Limb (tissue), 2 donors: ENCODE measurements at regions not wholly inside any gene's neighbourhood (a gene's known extent, or its start where the extent isn't known, plus 50 kb on each side); places are given as distances from the start of the nearest gene placed in this dataset.

Experiments used
- DNase-seq, 2 donors: peaks; one replicate each; pipeline ENCODE4 v3.0.0-alpha.2; 2016; ENCODE audit errors: extremely low spot score in 2 of 2

GRCh38 chr1:5660141-5660935 lies 331.9 kb downstream of the NPHP4 start:
- DNase-seq, result peak in 1 of 2 donors; percentile 7

- no peak for DNase-seq
Observed at GRCh38 chr1:5659606-5660005, 332.6 kb downstream of the NPHP4 start.

DNA sequence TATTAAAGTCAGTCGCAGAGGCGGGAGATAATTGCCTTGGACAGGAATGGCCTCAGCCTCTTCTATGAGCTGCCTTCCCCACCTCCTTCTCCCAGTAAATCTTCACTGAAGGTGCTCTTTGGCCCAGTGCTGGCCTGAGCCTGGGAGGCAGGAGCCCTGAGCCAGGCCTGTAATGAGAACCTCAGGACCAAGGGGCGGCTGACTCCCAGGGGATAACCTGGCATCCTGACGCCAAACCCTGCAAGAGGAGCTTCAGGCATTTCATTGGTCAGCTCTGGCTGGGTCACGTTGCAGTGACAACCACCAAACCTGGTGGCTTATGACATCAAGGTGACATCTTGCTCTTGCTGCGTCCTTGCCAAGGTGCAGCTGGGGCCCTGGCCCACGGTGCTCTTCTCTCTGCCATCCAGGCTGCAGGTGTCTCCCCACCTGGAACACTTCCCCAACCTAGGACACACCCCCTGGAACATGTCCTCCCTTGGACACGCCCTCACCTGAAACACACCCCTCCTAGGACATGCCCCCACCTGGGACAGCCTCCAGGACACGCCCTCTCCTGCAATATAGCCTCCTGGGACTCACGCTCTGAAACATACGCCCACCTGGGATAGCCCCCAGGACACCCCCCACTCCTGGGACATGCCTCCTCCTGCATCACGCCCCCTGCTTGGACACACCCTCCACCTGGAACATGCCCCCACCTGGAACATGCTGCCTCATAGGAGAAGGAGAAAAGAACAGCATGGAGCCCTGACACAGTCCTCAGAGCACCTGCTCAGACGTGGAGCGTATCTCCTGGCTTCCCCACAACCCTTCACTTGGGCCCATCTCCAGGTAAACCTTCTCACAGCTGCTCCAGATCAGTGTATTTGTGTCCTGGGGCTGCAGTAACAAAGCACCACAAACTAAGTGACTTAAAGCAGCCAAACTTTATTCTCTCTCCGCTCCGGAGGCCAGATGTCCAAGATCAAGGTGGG lies 333.6 kb downstream of the NPHP4 start:
- DNase-seq, result no peak

DNA sequence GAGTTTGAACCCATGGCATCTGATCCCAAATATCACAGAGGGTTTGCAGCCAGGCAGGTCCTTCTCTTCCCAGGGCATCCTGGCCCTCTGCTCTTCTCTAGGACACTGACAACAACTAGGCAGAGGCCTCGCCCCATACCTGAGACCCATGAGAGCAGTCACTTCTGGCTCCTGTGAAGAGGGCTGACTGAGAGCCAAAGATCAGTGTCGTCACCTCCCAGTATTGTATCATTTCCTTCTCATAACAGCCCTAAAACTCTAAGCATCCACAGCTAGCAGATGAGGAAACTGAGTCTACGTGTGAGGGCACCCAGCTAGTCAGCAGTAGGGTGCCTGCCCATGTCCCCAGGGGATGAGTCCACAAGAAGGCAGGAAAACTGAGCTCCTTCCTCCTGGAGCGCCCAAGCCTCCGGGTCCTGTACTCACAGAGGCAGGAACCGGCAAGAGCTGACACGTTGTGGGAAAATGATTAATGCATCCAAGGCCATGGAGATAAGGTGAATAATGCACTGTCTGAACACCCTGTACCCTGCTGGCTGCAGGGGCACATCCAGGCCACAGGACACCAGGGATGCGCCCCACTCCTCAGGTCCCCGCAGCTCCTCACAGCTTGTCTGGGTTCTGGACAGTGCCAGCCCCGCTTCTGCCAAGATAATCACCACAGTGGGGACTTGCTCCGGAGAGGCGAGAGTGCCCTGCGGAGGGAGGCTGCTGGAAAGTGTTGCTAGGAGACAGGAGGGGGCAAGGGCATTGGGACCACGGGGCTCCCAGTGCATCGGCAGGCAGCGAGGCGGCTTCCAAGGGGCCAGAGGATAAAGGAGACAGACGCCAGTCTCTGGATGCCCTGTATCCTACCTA lies 340.0 kb downstream of the NPHP4 start:
- no peak for DNase-seq

DNA sequence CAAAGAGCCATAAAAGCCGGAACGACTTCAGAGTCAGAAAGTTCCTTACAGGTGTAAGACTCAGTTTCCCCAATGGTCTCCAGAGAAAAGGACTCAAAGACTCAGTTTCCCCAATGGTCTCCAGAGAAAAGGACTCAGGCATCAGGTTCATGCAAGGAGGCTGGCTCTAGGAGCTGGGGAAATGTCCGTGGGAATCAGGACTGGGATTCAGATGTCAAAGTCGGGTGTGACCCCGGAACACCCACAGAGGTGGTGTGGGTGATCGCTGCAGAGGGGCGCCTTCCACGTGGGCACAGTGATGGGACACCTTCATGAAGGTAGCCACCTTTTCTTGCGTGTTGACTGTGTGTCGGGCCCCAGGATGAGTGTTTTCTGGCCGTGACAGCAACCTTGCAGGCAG lies 340.8 kb downstream of the NPHP4 start:
- DNase-seq, result no peak

DNA sequence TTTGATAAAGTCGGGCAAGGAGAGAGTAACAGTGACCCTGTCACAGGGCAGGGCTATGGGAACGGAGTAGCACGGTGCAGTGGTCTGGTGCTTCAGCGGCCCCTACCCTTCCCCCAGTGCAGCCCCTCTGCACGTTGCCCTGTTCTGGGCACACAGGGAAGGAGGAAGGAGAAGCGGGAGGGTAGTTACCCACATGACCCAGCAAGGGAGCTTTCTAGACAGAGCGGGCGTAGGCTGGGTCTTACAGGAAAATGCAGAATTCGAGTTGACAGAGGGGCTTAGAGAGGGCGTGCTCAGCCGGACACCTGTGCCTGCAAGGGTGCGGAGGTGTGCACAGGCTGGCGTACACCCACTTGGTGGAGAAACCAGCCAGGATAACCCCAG lies 341.2 kb downstream of the NPHP4 start:
- DNase-seq, result no peak

DNA sequence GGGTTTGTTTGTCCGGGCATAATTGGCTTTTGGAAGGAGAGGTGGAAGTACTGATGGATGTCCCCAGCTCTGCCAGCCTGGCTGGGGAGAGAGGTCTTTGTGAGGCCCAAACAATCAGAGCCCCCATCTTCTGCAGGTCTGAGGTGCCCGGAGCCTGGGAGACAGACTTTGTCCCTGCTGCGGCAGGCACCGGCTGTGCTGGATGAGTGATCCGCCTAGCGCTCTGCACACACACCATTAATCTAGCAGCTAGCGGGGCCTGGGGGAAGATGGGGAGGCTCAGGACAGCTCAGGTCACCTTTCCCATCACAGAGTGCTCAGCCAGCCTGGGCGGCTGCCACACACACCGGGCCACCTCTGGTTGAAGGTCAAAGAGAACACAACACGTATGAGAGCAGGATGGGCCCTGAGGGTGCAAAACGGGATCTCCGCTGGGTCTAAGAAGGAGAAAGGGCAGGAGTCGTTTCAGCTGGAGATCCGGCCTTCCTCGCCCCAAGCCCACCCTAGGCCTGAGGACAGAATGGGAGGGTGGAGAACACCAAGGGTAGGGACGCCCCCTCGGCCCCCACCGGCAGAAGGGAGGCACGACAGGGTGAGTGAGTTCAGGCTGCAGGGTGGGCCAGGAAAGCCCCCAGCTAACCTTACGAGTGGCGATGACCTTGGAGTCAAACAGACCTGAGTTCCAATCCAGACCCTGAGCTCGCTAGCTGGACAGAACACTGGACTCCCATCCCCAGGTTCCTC lies 341.8 kb downstream of the NPHP4 start:
- no peak for DNase-seq

DNA sequence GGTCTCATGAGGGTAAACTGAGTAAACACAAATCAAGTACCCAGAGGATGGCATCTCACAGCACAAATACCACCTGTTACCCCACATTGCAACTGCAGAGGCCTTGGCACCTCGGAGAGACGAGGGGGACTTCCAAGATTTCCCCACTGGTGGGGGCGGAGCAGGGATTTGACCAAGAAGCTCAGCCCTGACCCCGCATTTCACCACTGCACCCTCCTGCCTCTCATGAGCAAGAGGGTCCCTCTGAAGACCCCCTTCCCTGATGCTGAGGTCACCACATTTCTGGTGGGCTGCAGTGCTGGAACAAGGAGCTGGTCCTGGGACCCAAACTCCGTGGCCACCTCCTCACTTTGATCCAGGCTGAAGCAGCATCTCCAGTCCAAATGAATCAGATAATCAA lies 342.4 kb downstream of the NPHP4 start:
- DNase-seq, result no peak

DNA sequence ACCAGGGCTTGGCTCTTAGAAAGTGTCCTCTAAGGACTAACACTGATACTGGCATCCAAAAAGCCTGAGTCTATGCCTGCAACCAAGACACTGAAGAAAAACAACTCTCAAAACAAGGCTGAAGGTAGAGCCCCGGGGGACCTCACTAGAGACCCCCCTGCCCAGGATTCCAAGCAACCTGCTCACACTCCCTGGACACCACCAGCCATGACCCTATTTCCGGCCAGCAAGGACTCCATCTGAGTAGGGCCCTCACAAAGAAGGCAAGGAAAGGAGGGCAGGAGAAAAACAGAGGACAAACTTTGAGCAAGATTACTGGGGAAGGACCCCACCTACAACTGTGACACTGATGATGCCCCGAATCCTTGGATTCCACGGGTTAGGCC lies 343.1 kb downstream of the NPHP4 start:
- no peak for DNase-seq

- DNase-seq, result no peak
Observed at GRCh38 chr1:5648410-5649165, 343.6 kb downstream of the NPHP4 start.

DNA sequence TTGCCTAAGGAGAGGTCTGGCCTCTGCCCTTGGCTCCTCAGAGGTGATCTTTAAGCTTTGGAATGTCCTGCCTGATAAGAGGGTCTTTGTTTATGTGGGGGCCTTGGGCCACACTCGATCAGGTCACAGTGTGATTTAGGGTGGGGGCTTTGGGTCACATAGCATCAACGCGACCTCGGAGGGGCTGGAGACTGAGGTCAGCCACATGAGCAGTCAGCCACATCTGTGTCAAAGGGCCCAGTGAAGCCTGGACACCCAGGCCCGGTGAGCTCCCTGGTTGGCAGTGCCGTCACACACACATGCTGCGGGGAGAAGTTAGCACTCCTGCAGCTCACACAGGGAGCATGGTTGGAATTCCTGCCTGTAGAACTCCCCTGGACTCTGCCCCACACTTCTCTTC lies 345.0 kb downstream of the NPHP4 start:
- DNase-seq, result no peak

DNA sequence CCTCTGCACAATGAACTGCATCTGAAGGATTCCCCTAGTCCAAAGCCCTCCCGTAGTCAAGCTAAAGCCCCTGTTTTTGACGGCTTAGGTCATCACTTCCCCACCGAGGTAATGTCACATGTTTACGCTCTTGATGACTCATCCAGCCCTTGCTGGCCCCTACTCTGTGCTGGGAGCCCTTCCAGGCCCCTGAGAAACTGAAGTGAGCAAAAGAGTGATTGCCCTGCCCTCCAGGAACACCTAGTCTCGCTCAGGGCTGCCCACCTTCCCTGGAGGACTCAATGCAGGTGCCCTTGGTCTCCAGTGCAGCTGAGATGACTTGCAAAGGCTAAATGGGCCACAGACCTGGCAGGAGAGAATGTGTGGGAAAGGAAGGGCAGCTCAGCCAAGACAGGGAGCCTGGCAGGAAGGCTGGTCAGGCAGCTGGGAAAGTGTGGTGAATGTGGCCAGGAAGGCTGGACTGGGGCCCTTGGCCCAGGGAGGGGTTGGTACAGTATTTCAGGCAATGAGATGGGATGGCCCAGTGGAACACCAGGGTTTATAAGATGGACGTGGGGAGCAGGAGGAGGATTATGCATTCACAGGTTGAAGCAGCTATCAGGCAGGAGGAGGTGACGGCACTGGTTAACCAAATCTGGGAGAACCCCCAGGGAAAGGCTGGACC lies 345.6 kb downstream of the NPHP4 start:
- DNase-seq, result no peak

GRCh38 chr1:5645929-5646328 lies 346.3 kb downstream of the NPHP4 start:
- no peak for DNase-seq

DNA sequence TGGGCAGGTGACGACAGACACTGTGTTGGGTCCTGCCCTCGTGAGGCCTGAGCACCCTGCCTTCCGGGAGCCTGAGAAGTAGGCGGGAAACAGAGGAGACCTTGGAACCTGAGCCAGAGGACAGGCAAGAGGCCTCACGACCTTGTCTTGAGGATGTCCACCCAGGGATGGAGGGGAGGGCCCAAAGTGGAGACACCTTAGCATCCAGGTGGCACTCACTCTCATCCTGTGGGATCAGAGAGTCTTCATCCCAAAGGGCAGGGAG lies 347.2 kb downstream of the NPHP4 start:
- no peak for DNase-seq

- DNase-seq, result peak in 1 of 2 donors; percentile 6
Observed at GRCh38 chr1:5644281-5645134, 347.7 kb downstream of the NPHP4 start.

DNA sequence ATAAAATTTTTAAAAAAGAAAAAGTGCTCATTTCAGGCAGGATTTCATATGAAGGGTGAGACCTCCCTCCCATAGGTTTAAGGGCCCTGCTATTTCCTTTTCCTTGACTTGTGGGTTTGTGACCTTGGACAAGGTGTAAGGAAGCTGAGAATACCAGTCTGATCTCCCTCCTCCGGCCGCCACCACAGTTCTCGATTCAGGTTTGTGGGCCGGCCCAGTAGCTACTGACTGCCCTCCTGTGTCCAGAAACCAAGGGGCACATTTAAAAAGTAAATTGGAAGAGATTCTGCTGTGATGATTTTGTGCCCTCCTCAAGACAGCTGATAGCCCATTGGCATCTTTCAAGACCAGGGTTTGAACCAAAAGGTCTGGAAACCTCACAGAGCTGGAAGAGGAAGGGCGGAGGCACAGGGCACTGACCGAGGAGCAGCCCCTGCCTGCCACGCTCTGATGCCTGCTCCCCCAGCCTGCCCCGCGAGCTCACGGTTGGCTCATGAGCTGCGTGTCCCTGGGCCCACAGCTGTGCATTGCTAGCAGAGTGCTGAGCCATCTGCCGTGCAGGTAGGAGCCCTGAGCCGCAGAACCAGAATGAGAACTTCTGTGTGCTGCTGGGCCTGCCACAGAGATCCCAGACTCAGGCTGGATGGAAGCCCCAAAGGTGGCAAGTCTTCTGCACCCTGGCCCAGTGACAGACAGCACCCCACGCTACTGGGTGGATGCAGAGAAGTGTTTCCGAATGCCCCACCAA lies 348.7 kb downstream of the NPHP4 start:
- peak in 1 of 2 donors; percentile 15 for DNase-seq

DNA sequence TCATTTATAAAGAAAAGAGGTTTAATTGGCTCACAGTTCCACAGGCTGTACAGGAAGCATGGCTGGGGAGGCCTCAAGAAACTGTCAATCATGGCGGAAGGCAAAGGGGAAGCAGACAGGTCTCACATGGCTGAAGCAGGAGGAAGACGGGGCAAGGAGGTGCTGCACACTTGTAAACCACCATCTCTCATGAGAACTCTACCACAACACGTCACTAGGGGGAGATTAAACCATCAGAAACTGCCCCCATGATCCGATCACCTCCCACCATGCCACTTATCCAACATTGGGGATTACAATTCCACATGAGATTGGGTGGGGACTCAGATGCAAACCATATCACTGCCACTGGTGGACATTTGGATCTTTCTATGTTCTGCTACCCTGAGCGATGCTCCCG lies 351.4 kb downstream of the NPHP4 start:
- peak in 1 of 2 donors; percentile 11 for DNase-seq

GRCh38 chr1:5639106-5639722 lies 353.0 kb downstream of the NPHP4 start:
- DNase-seq, result no peak
